HT-29 (cell line): ENCODE measurements at regions not wholly inside any gene's neighbourhood (a gene's known extent, or its start where the extent isn't known, plus 50 kb on each side); places are given as distances from the start of the nearest gene placed in this dataset.
A peak's percentile ranks its signal among the peaks of the same experiment; 100 is the strongest.
"Not testable (repeated sequence)": the region's sequence is repeated elsewhere in the genome, so short reads cannot be mapped to it uniquely, and the experiment has no call there.

Source experiments
- DNase-seq: peaks from one replicate; pipeline ENCODE4 v3.0.0-alpha.2; 2015; ENCODE audit warnings: low spot score

- not testable (repeated sequence) for DNase-seq
These were observed 183.0 kb downstream of the HACE1 start for GRCh38 chr6:104676679-104677078.

GRCh38 chr6:104675161-104675560, 184.6 kb downstream of the HACE1 start:
- DNase-seq = not testable (repeated sequence)

- DNase-seq = not testable (repeated sequence)
These were observed 186.6 kb downstream of the HACE1 start for GRCh38 chr6:104673078-104673477.

GRCh38 chr6:104671591-104671891, 188.2 kb downstream of the HACE1 start:
- DNase-seq = not testable (repeated sequence)

- DNase-seq = not testable (repeated sequence)
These were observed 188.7 kb downstream of the HACE1 start for GRCh38 chr6:104670834-104671590.

- no peak for DNase-seq
These were observed 190.2 kb downstream of the HACE1 start for GRCh38 chr6:104669483-104669882.

GRCh38 chr6:104656235-104656634, 203.5 kb downstream of the HACE1 start:
- DNase-seq = no peak

GRCh38 chr6:104653781-104654180, 205.9 kb downstream of the HACE1 start:
- DNase-seq = no peak

GRCh38 chr6:104648347-104648746, 211.4 kb downstream of the HACE1 start:
- no peak for DNase-seq

GRCh38 chr6:104644848-104645247, 214.9 kb downstream of the HACE1 start:
- no peak for DNase-seq

GRCh38 chr6:104642871-104643270, 216.8 kb downstream of the HACE1 start:
- no peak for DNase-seq

- no peak for DNase-seq
These were observed 219.0 kb downstream of the HACE1 start for GRCh38 chr6:104640761-104641160.

- no peak for DNase-seq
These were observed 219.5 kb downstream of the HACE1 start for GRCh38 chr6:104640150-104640700.

- no peak for DNase-seq
These were observed 220.1 kb downstream of the HACE1 start for GRCh38 chr6:104639668-104640067.

- no peak for DNase-seq
These were observed 220.9 kb downstream of the HACE1 start for GRCh38 chr6:104638841-104639290.

- no peak for DNase-seq
These were observed 226.6 kb downstream of the HACE1 start for GRCh38 chr6:104633125-104633524.

- peak; percentile 4 for DNase-seq
These were observed 227.1 kb downstream of the HACE1 start for GRCh38 chr6:104632588-104632987.

- no peak for DNase-seq
These were observed 228.8 kb downstream of the HACE1 start for GRCh38 chr6:104630955-104631354.

GRCh38 chr6:104630522-104630921, 229.2 kb downstream of the HACE1 start:
- no peak for DNase-seq

- no peak for DNase-seq
These were observed 229.9 kb downstream of the HACE1 start for GRCh38 chr6:104629826-104630225.

- DNase-seq = no peak
These were observed 234.2 kb downstream of the HACE1 start for GRCh38 chr6:104625536-104625935.

GRCh38 chr6:104623052-104623690, 236.5 kb downstream of the HACE1 start:
- DNase-seq = no peak

- no peak for DNase-seq
These were observed 238.3 kb downstream of the HACE1 start for GRCh38 chr6:104621396-104621795.
